HG03432 (cell line): ENCODE measurements at regions not wholly inside any gene's neighbourhood (a gene's known extent, or its start where the extent isn't known, plus 50 kb on each side); places are given as distances from the start of the nearest gene placed in this dataset.

ENCODE experiments used
- ATAC-seq: cut with Tn5 transposase; IDR thresholded peaks from one replicate; pipeline ENCODE4 v1.9.1; 2021; ENCODE audit warnings: mild to moderate bottlenecking, moderate library complexity; ENCODE audit not compliant: unreplicated experiment

GRCh38 chr16:80366023-80366422 lies 174.8 kb upstream of the DYNLRB2 start:
- no peak for ATAC-seq

DNA sequence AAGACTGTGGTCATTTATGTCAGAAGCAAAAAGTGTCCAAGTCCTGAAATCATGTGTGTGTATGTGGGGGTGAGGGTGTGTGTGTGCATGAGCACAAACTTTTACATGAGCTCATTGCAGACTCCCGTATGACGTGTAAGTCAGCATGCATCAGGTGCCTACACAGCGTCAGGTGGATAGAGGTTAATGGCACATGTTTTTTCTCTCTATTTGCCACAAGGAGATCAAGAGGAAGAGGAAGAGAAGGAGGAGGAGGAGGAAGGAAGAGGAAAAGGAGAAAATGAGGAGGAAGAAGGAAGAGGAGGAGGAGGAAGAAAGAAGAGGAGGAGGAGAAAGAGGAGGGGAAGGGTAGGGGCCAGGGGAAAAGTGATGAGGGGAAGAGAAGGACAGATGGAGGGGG lies 178.0 kb upstream of the DYNLRB2 start:
- no peak for ATAC-seq

DNA sequence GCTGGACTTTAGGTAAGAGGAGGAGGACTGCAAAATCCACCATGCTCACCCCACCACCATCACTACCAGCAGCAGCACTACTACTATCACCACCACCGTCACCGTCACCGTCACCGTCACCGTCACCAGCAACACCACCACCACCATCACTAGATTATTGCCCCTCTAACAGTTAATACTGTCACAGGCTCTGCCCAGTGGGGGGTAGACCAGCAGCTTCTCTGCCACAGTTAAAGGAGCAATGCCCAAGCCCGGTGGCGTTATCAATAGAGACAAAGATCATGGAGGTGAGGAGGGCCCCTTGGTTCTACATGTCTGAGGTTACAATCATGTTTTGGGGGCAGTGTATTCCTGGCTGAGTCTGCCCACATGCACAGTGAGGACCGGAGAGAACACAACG lies 184.4 kb upstream of the DYNLRB2 start:
- no peak for ATAC-seq

DNA sequence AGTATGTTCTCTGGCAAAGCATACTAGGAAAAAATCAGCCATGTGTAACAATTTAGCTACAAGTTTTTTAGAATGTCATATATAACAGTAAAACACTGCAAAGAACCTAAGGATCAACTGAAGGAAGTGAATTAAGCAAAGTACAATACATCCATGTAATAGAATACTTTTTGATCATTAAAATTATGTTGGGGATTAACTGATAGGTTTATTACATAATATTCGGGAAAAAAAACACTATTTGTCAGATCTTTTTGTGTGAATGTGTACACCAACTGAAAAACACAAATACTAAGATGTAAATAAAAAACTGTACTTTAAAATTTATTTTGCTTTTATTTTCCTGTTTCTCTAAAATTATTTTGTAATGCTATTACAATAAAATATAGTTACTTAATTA lies 185.5 kb upstream of the DYNLRB2 start:
- no peak for ATAC-seq

DNA sequence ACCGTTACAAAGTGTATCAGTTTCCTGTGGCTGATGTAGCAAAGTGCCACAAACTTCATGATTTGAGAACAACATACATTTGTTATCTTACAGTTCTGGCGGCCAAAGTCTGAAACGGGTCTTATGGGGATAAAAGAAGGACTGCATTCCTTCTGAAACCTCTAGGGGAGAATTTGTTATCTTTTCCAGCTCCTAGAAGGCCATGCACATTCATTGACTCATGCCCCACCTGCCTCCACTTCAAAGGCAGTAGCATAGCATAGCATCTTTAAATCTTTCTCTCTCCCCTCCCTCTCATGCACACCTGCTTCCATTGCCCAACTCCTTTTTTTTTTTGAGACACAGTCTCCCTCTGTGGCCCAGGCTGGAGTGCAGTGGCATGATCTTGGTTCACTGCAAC lies 190.7 kb upstream of the DYNLRB2 start:
- ATAC-seq = no peak

DNA sequence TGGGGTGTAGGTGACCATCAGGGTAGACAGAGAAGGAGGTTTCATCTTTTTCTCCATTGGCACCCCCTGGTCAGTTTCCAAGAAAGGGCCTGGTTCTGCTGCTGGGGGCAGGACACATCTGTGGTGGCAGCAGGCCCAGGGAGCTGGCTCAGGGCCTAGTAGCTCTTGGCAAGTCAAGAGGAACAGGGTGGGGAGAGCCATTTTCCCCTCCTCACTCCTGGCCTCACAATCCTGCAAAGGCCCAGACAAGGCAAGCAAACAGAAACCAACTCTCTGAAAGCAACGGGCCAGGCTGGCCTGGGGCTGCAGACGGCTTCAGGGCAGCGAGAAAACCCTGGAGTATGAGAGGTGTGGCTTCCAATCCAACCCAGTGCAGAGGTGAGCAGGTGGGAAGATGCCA lies 192.9 kb upstream of the DYNLRB2 start:
- ATAC-seq = no peak

GRCh38 chr16:80347002-80347401 lies 193.8 kb upstream of the DYNLRB2 start:
- ATAC-seq = no peak

GRCh38 chr16:80346111-80346632 lies 194.6 kb upstream of the DYNLRB2 start:
- ATAC-seq = peak; percentile 90

- ATAC-seq = no peak
Measured at GRCh38 chr16:80345701-80346100, 195.1 kb upstream of the DYNLRB2 start.

DNA sequence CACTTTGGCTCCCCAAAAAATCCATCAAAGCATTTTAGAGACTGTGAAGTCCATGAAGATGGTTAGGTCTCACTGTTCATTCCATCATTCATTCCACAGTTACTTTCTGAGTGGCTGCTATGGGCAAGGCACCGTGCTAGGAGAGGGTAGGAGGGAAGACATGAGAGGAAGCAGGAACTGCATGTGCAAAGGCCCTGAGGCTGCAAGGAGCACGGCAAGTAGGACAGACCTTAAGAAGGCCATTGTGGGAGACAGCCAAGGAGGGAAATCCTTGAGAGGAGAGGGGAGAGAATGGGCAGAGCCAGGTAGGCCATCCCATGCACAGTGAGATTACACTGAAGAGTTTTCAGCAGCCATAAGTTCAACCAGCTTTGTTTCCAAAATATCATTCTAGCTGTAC lies 196.2 kb upstream of the DYNLRB2 start:
- ATAC-seq = no peak

DNA sequence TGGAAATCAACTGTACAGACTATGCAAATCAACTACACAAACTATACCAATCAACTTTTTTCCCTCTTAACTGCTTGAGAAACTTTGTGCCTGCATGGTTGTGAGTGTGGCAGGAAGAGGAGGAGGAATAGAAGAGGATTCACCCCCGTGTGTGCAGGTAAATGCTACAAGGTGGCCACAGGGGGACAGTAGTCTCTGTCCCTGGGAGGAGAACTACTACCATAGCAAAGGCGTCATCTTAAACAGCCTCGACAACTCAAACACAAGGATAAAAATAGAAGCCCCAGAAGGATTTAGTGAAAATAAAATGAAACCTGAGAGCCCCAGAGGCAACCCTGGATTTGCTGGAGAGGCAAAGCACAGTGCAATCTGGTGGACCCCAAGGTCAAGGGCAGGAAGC lies 199.5 kb upstream of the DYNLRB2 start:
- ATAC-seq = no peak

DNA sequence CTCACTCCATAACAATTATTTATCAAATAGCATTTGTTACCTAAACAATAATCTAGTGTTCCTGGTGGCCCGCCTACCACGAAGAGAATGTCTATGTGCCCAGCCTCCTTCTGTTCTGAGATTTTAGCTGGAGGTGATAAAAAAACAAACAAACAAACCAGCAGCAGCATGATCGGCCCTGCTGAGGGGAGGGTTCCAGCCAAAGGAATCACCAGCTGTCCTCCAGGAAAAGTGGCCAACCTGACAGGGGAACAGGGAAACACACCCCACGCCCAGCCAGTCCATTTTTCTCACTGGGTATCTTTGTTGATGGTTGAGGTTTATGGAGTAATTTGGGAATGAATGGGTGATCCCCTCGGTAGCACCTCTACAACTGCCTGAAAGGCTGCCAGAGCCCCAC lies 203.0 kb upstream of the DYNLRB2 start:
- ATAC-seq = no peak

GRCh38 chr16:80330803-80331202 lies 210.0 kb upstream of the DYNLRB2 start:
- no peak for ATAC-seq

DNA sequence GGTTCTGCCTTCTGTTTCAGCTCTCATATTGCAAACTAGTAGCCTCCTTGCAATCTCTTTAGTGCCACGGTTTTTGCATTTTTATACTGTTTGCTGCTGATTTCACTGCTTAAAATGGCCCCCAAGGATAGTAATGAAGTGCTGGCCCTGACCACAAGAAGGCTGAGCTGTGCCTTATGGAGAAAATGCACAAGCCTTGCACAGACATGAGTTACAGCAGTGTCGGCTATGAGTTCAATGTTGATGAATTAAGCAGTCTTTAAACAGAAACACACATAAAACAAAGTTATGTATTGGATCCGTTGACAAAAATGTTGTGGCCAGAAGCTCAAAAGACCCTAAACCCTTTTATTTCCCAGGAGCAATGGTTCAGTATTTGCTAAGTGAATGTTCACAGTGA lies 210.6 kb upstream of the DYNLRB2 start:
- ATAC-seq = no peak

- ATAC-seq = no peak
Measured at GRCh38 chr16:80327740-80328139, 213.1 kb upstream of the DYNLRB2 start.

- ATAC-seq = no peak
Measured at GRCh38 chr16:80324371-80324770, 216.4 kb upstream of the DYNLRB2 start.

DNA sequence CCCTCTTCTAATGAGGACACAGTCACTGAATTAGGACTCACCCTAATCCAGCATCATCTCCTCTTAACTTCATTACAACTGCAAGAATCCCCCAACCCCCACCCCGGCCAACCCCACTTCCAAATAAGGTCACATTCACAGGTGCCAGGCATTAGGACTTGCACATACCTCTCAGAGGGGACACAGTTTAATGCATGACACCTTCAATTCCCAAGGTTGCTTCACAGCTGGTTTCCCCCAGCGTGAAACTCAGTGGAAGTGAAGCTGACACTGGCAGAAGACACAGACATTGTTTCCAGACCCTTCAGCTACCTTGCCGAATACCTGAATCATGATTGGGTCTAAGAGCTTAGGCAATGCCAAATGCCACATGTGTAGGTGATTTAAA lies 217.0 kb upstream of the DYNLRB2 start:
- ATAC-seq = no peak

DNA sequence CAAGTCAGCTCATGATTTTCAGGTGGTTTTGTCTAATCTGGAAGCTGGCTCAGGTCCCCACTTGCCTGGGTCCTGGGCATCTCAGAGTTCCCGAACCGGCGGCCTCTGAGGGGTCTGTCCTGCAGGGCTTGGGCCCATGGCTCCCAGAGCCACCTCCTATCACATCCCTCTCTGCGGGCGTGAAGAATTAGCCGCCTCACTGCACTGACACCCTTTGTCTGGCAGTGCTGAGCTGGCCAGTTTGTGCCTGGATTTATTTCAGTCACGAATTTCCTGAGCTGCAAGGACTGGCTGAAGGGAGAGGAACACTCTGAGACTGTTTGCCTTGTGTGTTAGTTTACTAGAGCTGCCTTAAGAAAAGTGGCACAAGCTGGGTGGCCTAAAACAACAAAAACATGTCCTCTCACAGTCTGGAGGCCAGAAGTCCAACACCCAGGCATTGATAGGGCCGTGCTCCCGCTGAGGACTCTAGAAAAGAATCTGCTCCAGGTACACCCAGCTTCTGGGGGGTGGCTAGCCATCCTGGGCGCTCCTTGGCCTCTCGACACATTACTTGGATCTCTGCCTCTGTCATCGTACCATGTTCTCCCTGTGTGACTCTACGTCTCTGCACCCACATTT lies 217.5 kb upstream of the DYNLRB2 start:
- no peak for ATAC-seq

DNA sequence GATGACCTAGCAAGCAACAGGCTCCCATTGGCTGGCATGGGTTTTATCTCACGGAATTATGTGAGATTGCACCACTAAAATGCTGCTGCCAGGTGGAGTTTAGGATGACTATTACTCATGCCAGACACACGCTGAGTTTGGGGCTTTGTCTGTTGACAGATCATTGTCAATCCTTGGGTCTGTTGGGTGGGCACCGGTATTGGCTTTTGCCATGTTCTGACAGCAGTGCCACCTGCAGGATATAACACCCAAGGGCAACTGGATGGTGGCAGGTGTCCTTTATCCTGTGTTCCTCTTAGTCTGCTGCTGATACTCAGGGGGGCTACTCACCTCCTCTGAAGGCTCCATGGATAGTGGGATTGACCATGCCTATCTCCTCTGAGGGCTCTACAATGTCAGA lies 221.6 kb upstream of the DYNLRB2 start:
- no peak for ATAC-seq

GRCh38 chr16:80318107-80318506 lies 222.7 kb upstream of the DYNLRB2 start:
- ATAC-seq = no peak

- no peak for ATAC-seq
Measured at GRCh38 chr16:80317599-80318037, 223.2 kb upstream of the DYNLRB2 start.

GRCh38 chr16:80317116-80317515 lies 223.7 kb upstream of the DYNLRB2 start:
- no peak for ATAC-seq

GRCh38 chr16:80314042-80314441 lies 226.8 kb upstream of the DYNLRB2 start:
- ATAC-seq = no peak
